ENCODE measurements at regions not wholly inside any gene's neighbourhood (a gene's known extent, or its start where the extent isn't known, plus 50 kb on each side); places are given as distances from the start of the nearest gene placed in this dataset.

DNA sequence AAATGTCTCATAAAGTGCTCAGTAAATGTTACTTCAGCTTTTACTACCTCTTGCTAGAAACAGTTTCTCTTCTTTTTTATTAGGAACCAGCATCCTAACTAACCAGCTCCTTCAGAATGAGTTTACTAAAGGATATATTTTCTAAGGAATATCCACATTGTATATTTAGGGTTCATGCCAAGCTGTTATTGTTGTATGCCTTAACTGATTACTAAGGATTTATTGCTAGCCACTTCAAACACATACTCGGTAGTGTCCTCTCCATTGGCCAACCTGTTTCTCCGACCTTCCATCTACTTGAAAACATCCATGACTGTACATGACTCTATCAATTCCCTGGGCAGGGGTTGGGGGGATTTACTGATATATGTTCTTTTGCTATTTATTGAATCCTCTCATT, 906.3 kb upstream of the SORCS1 start:
- no peaks in the 10 kb centered on the region for H3K4me1 ChIP-seq (ENCODE audit: low read depth, poor library complexity, severe bottlenecking)
- TF ChIP-seq, protein P1, sequence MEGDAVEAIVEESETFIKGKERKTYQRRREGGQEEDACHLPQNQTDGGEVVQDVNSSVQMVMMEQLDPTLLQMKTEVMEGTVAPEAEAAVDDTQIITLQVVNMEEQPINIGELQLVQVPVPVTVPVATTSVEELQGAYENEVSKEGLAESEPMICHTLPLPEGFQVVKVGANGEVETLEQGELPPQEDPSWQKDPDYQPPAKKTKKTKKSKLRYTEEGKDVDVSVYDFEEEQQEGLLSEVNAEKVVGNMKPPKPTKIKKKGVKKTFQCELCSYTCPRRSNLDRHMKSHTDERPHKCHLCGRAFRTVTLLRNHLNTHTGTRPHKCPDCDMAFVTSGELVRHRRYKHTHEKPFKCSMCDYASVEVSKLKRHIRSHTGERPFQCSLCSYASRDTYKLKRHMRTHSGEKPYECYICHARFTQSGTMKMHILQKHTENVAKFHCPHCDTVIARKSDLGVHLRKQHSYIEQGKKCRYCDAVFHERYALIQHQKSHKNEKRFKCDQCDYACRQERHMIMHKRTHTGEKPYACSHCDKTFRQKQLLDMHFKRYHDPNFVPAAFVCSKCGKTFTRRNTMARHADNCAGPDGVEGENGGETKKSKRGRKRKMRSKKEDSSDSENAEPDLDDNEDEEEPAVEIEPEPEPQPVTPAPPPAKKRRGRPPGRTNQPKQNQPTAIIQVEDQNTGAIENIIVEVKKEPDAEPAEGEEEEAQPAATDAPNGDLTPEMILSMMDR (conservative IDR thresholded peaks at IDR 0.05; ENCODE audit: low read depth, low read length), result no peak
- H3K4me2 ChIP-seq, result no peak overlapping the region
- no peaks in the 10 kb centered on the region for H4K20me1 ChIP-seq (ENCODE audit: insufficient read depth)
- H3K4me3 ChIP-seq (IDR thresholded peaks at IDR 0.05; ENCODE audit: insufficient read depth, low read depth, low read length), result no peak overlapping the region
- H3K36me3 ChIP-seq (ENCODE audit: insufficient read depth), result no peaks in the 10 kb centered on the region
- no peak overlapping the region for H3K27ac ChIP-seq
- no peaks in the 10 kb centered on the region for H3K27me3 ChIP-seq (ENCODE audit: insufficient read depth, low read depth)
- no peaks in the 10 kb centered on the region for H3K79me2 ChIP-seq (ENCODE audit: insufficient read depth, low read depth)
- no peak overlapping the region for H2AFZ ChIP-seq (ENCODE audit: low read depth)
- H3K9ac ChIP-seq, result no peak overlapping the region

DNA sequence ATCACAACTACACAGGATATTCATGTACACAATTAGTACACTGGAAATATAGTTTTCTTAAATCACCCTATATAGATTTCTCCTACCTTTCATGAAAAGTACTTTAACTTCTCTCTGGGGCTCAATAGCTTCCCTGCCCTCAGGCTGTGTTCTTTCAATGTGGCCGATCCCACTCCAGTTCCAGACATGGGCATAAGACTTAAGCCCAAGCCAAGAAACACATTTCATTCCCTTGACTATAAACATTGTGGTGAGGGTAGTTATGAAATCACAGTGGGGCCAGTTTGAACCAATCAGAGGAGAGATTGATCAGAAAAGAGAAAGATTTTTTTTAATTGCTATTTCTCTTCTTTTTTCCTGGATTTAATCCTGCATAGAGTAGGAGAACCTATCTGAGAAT, 904.6 kb upstream of the SORCS1 start:
- H3K4me3 ChIP-seq (IDR thresholded peaks at IDR 0.05; ENCODE audit: insufficient read depth, low read depth, low read length), result no peak overlapping the region
- no peaks in the 10 kb centered on the region for H3K36me3 ChIP-seq (ENCODE audit: insufficient read depth)
- H3K4me1 ChIP-seq (ENCODE audit: low read depth, poor library complexity, severe bottlenecking), result no peaks in the 10 kb centered on the region
- no peak overlapping the region for H3K27ac ChIP-seq
- H4K20me1 ChIP-seq (ENCODE audit: insufficient read depth), result no peaks in the 10 kb centered on the region
- no peak overlapping the region for H3K9ac ChIP-seq
- H3K27me3 ChIP-seq (ENCODE audit: insufficient read depth, low read depth), result no peaks in the 10 kb centered on the region
- TF ChIP-seq, protein P1 (conservative IDR thresholded peaks at IDR 0.05; ENCODE audit: low read depth, low read length), result no peak
- H2AFZ ChIP-seq (ENCODE audit: low read depth), result no peak overlapping the region
- no peak overlapping the region for H3K4me2 ChIP-seq
- no peaks in the 10 kb centered on the region for H3K79me2 ChIP-seq (ENCODE audit: insufficient read depth, low read depth)

DNA sequence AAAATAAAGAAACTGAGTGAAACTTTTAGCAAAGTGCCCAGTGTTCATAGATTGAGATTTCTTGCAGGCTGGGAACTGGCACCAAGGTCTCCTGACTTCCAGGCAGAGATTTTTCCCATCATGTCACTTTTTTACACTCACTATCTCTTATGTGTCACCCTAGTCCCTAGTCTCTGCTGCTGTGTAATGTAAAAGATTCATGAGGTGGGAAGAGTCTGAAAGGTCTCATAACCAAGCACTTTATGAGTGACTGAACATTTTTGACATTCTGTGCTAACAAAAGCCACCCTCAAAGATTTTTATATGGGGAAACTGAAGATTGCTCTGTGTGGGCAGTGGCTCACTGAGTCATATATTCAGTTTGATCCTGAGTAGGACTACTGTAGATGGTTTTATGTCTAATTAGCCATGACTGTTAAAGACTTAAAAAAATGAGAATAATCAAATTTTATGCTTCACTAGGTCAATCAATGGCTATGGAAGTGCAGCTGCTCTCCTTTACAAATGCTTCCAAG, 900.3 kb upstream of the SORCS1 start:
- H3K27ac ChIP-seq, result no peak overlapping the region
- H3K4me3 ChIP-seq (IDR thresholded peaks at IDR 0.05; ENCODE audit: insufficient read depth, low read depth, low read length), result no peak overlapping the region
- no peaks in the 10 kb centered on the region for H3K4me1 ChIP-seq (ENCODE audit: low read depth, poor library complexity, severe bottlenecking)
- no peaks in the 10 kb centered on the region for H3K27me3 ChIP-seq (ENCODE audit: insufficient read depth, low read depth)
- H3K79me2 ChIP-seq (ENCODE audit: insufficient read depth, low read depth), result no peaks in the 10 kb centered on the region
- H3K36me3 ChIP-seq (ENCODE audit: insufficient read depth), result no peaks in the 10 kb centered on the region
- no peak overlapping the region for H3K9ac ChIP-seq
- no peak overlapping the region for H3K4me2 ChIP-seq
- TF ChIP-seq, protein P1 (conservative IDR thresholded peaks at IDR 0.05; ENCODE audit: low read depth, low read length), result no peak
- H4K20me1 ChIP-seq (ENCODE audit: insufficient read depth), result no peaks in the 10 kb centered on the region
- no peak overlapping the region for H2AFZ ChIP-seq (ENCODE audit: low read depth)

DNA sequence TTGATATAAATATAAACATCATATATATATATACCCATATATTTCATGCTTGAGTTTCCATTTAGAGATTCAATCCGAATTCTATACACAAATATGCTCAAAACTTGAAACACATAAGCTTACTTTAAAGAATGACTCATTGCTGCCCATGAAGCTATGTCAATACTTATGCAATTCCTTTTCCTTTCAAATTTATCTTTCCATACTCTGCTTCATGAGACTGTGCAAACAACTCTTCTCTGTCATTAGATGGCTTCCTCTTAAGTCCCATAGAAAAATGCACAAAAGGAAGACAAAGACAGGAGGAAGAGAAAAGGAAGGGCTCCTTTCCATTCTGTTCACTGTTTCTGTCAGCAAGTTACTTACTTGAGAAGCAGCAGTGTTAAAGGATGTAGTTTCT, 895.7 kb upstream of the SORCS1 start:
- Histone ChIP-seq H3K4me2 (no peak overlapping the region), H4K20me1 (ENCODE audit: insufficient read depth) (no peaks in the 10 kb centered on the region), H3K27ac (no peak overlapping the region), H3K4me1 (ENCODE audit: low read depth, poor library complexity, severe bottlenecking) (no peaks in the 10 kb centered on the region), H3K27me3 (ENCODE audit: insufficient read depth, low read depth) (no peaks in the 10 kb centered on the region), H3K9ac (no peak overlapping the region), H3K79me2 (ENCODE audit: insufficient read depth, low read depth) (no peaks in the 10 kb centered on the region), H3K36me3 (ENCODE audit: insufficient read depth) (no peaks in the 10 kb centered on the region), H3K4me3 (IDR thresholded peaks at IDR 0.05; ENCODE audit: insufficient read depth, low read depth, low read length) (no peak overlapping the region), H2AFZ (ENCODE audit: low read depth) (no peak overlapping the region)
- TF ChIP-seq, protein P1 (conservative IDR thresholded peaks at IDR 0.05; ENCODE audit: low read depth, low read length), result no peak

Data from KMS-11 (cell line).